Activated CD4-positive, alpha-beta T cell treated with anti-CD3 and anti-CD28 coated beads, Interleukin-2, amount 10 ng/mL, durations not matched to agents 24 days and 14 days (primary cell): ENCODE measurements at regions not wholly inside any gene's neighbourhood (a gene's known extent, or its start where the extent isn't known, plus 50 kb on each side); places are given as distances from the start of the nearest gene placed in this dataset.
"Not testable (repeated sequence)": the region's sequence is repeated elsewhere in the genome, so short reads cannot be mapped to it uniquely, and the experiment has no call there.

ENCODE experiments used
- DNase-seq: peaks from one replicate; pipeline ENCODE4 v3.0.0; 2022
- H3K27ac Mint-ChIP-seq: one replicate; pipeline ENCODE4 v1.8.0; 2022; ENCODE audit warnings: mild to moderate bottlenecking, mixed read lengths
- H3K27me3 Mint-ChIP-seq: one replicate; pipeline ENCODE4 v1.8.0; 2022; ENCODE audit warnings: mixed read lengths
- H3K36me3 Mint-ChIP-seq: one replicate; pipeline ENCODE4 v1.8.0; 2022; ENCODE audit warnings: low read depth, mild to moderate bottlenecking, mixed read lengths
- H3K4me1 Mint-ChIP-seq: one replicate; pipeline ENCODE4 v1.8.0; 2021; ENCODE audit warnings: mixed read lengths
- H3K4me3 Mint-ChIP-seq: one replicate; pipeline ENCODE4 v1.8.0; 2022; ENCODE audit warnings: mild to moderate bottlenecking, moderate library complexity, mixed read lengths
- H3K9me3 Mint-ChIP-seq: one replicate; pipeline ENCODE4 v1.8.0; 2021; ENCODE audit warnings: mixed read lengths
- intact Hi-C: fragments of 100-400 bp; cut with micrococcal nuclease; formaldehyde crosslinking; loops from one replicate; pipeline ENCODE4 v1.15.1; 2023

- no peak overlapping the region for H3K27ac Mint-ChIP-seq
- H3K9me3 Mint-ChIP-seq = no peaks in the 10 kb centered on the region
- no peak overlapping the region for H3K4me3 Mint-ChIP-seq
- H3K4me1 Mint-ChIP-seq = no peaks in the 10 kb centered on the region
- no peaks in the 10 kb centered on the region for H3K36me3 Mint-ChIP-seq
- H3K27me3 Mint-ChIP-seq = no peaks in the 10 kb centered on the region
- intact Hi-C loops = no loop called here
- DNase-seq = no peak
Observed at GRCh38 chr7:125436220-125436619, 506.6 kb upstream of the POT1 start.

GRCh38 chr7:125431349-125431748 lies 501.7 kb upstream of the POT1 start:
- no peaks in the 10 kb centered on the region for H3K36me3 Mint-ChIP-seq
- H3K4me1 Mint-ChIP-seq = no peaks in the 10 kb centered on the region
- no peak for DNase-seq
- intact Hi-C loops = no loop called here
- H3K4me3 Mint-ChIP-seq = no peak overlapping the region
- H3K27ac Mint-ChIP-seq = no peak overlapping the region
- H3K9me3 Mint-ChIP-seq = no peaks in the 10 kb centered on the region
- no peaks in the 10 kb centered on the region for H3K27me3 Mint-ChIP-seq

GRCh38 chr7:125430013-125430412 lies 500.4 kb upstream of the POT1 start:
- no peak for DNase-seq
- H3K9me3 Mint-ChIP-seq = peaks cover 3% of the 10 kb centered on the region
- no peaks in the 10 kb centered on the region for H3K27me3 Mint-ChIP-seq
- intact Hi-C loops = no loop called here
- H3K4me1 Mint-ChIP-seq = no peaks in the 10 kb centered on the region
- no peak overlapping the region for H3K4me3 Mint-ChIP-seq
- H3K36me3 Mint-ChIP-seq = no peaks in the 10 kb centered on the region
- H3K27ac Mint-ChIP-seq = no peak overlapping the region

- intact Hi-C loops = no loop called here
- H3K36me3 Mint-ChIP-seq = no peaks in the 10 kb centered on the region
Observed at GRCh38 chr7:125427676-125428075, 498.1 kb upstream of the POT1 start.

GRCh38 chr7:125425506-125425905 lies 495.9 kb upstream of the POT1 start:
- intact Hi-C loops = no loop called here
- H3K4me1 Mint-ChIP-seq = peaks cover 14% of the 10 kb centered on the region
- peaks cover 7% of the 10 kb centered on the region for H3K9me3 Mint-ChIP-seq
- H3K36me3 Mint-ChIP-seq = no peaks in the 10 kb centered on the region
- H3K4me3 Mint-ChIP-seq = no peak overlapping the region
- H3K27ac Mint-ChIP-seq = no peak overlapping the region
- no peak for DNase-seq
- H3K27me3 Mint-ChIP-seq = no peaks in the 10 kb centered on the region

More at GRCh38 chr7:125427676-125428075, 498.1 kb upstream of the POT1 start:
- H3K4me1 Mint-ChIP-seq = peaks cover 11% of the 10 kb centered on the region
- H3K27me3 Mint-ChIP-seq = no peaks in the 10 kb centered on the region
- no peak overlapping the region for H3K27ac Mint-ChIP-seq
- DNase-seq = no peak
- H3K9me3 Mint-ChIP-seq = peaks cover 3% of the 10 kb centered on the region
- H3K4me3 Mint-ChIP-seq = no peak overlapping the region

GRCh38 chr7:125424721-125425120 lies 495.1 kb upstream of the POT1 start:
- Mint-ChIP-seq H3K4me1 (peaks cover 14% of the 10 kb centered on the region), H3K9me3 (peaks cover 13% of the 10 kb centered on the region), H3K27ac (peak overlapping the region; percentile 23), H3K4me3 (no peak overlapping the region), H3K36me3 (peaks cover 2% of the 10 kb centered on the region), H3K27me3 (no peaks in the 10 kb centered on the region)
- DNase-seq = no peak
- intact Hi-C loops = no loop called here

GRCh38 chr7:125423458-125424155 lies 494.0 kb upstream of the POT1 start:
- Mint-ChIP-seq H3K9me3 (peaks cover 24% of the 10 kb centered on the region), H3K4me1 (peaks cover 14% of the 10 kb centered on the region), H3K4me3 (no peak overlapping the region), H3K27ac (peak overlapping the region; percentile 10), H3K27me3 (no peaks in the 10 kb centered on the region), H3K36me3 (peaks cover 3% of the 10 kb centered on the region)
- intact Hi-C loops = no loop called here
- DNase-seq = peak; percentile 62

GRCh38 chr7:125421407-125421806 lies 491.8 kb upstream of the POT1 start:
- intact Hi-C loops, H3K36me3 Mint-ChIP-seq, H3K27me3 Mint-ChIP-seq, DNase-seq, H3K4me3 Mint-ChIP-seq, H3K27ac Mint-ChIP-seq: not testable (repeated sequence)
- Mint-ChIP-seq H3K4me1 (peaks cover 15% of the 10 kb centered on the region), H3K9me3 (peaks cover 25% of the 10 kb centered on the region)

GRCh38 chr7:125412890-125413665 lies 483.5 kb upstream of the POT1 start:
- H3K27me3 Mint-ChIP-seq = no peaks in the 10 kb centered on the region
- H3K36me3 Mint-ChIP-seq = no peaks in the 10 kb centered on the region
- peaks cover 2% of the 10 kb centered on the region for H3K4me1 Mint-ChIP-seq
- intact Hi-C loops = no loop called here
- peak overlapping the region; percentile 30 for H3K27ac Mint-ChIP-seq
- peaks cover 4% of the 10 kb centered on the region for H3K9me3 Mint-ChIP-seq
- peak overlapping the region; percentile 16 for H3K4me3 Mint-ChIP-seq
- DNase-seq = no peak

GRCh38 chr7:125409921-125410320 lies 480.3 kb upstream of the POT1 start:
- H3K9me3 Mint-ChIP-seq = peaks cover 11% of the 10 kb centered on the region
- intact Hi-C loops = no loop called here
- H3K27me3 Mint-ChIP-seq = no peaks in the 10 kb centered on the region
- DNase-seq = no peak
- no peaks in the 10 kb centered on the region for H3K36me3 Mint-ChIP-seq
- H3K27ac Mint-ChIP-seq = no peak overlapping the region
- H3K4me3 Mint-ChIP-seq = no peak overlapping the region
- no peaks in the 10 kb centered on the region for H3K4me1 Mint-ChIP-seq

GRCh38 chr7:125406111-125406510 lies 476.5 kb upstream of the POT1 start:
- H3K27ac Mint-ChIP-seq = no peak overlapping the region
- no peaks in the 10 kb centered on the region for H3K27me3 Mint-ChIP-seq
- no peaks in the 10 kb centered on the region for H3K4me1 Mint-ChIP-seq
- H3K4me3 Mint-ChIP-seq = no peak overlapping the region
- intact Hi-C loops = no loop called here
- no peaks in the 10 kb centered on the region for H3K36me3 Mint-ChIP-seq
- peaks cover 7% of the 10 kb centered on the region for H3K9me3 Mint-ChIP-seq
- DNase-seq = no peak

- no peak overlapping the region for H3K4me3 Mint-ChIP-seq
- H3K27ac Mint-ChIP-seq = no peak overlapping the region
- H3K9me3 Mint-ChIP-seq = peaks cover 8% of the 10 kb centered on the region
- intact Hi-C loops = no loop called here
- no peak for DNase-seq
- H3K36me3 Mint-ChIP-seq = no peaks in the 10 kb centered on the region
- H3K4me1 Mint-ChIP-seq = no peaks in the 10 kb centered on the region
- no peaks in the 10 kb centered on the region for H3K27me3 Mint-ChIP-seq
Observed at GRCh38 chr7:125399408-125399807, 469.8 kb upstream of the POT1 start.

GRCh38 chr7:125396466-125397151 lies 467.0 kb upstream of the POT1 start:
- peaks cover 8% of the 10 kb centered on the region for H3K9me3 Mint-ChIP-seq
- no peaks in the 10 kb centered on the region for H3K4me1 Mint-ChIP-seq

GRCh38 chr7:125391921-125392320 lies 462.3 kb upstream of the POT1 start:
- Mint-ChIP-seq H3K27me3 (no peaks in the 10 kb centered on the region), H3K36me3 (no peaks in the 10 kb centered on the region), H3K9me3 (peaks cover 8% of the 10 kb centered on the region), H3K27ac (no peak overlapping the region), H3K4me1 (no peaks in the 10 kb centered on the region), H3K4me3 (no peak overlapping the region)
- no peak for DNase-seq
- intact Hi-C loops = no loop called here

More at GRCh38 chr7:125396466-125397151, 467.0 kb upstream of the POT1 start:
- H3K4me3 Mint-ChIP-seq = no peak overlapping the region
- DNase-seq = no peak
- intact Hi-C loops = no loop called here
- no peaks in the 10 kb centered on the region for H3K36me3 Mint-ChIP-seq
- no peak overlapping the region for H3K27ac Mint-ChIP-seq
- no peaks in the 10 kb centered on the region for H3K27me3 Mint-ChIP-seq
